HepG2 (cell line): ENCODE measurements at regions not wholly inside any gene's neighbourhood (a gene's known extent, or its start where the extent isn't known, plus 50 kb on each side); places are given as distances from the start of the nearest gene placed in this dataset.

Experiments
- ATAC-seq: fragments of 200-7000 bp; cut with Tn5 transposase; 3 replicates; pipeline ENCODE4 v1.9.1; 2020; ENCODE audit warnings: mild to moderate bottlenecking, moderate library complexity
- BruUV-seq: library from RNA; stranded (reverse); fragments of 400-500 nt; replicated peaks from 2 replicates; lab custom pipeline; 2021; lab: Mats Ljungman, UMichigan
- CTCF ChIA-PET: fragments of 300-600 bp; formaldehyde crosslinking; extraction: SDS; loops from one replicate; lab custom pipeline; 2021; ENCODE audit warnings: low total read pairs, inconsistent platforms, low intra/inter-chr PET ratio; lab: Yijun Ruan, JAX
- POLR2A ChIA-PET: fragments of 350-600 bp; sonication (Branson Sonifier 250); formaldehyde crosslinking; loops from one replicate; lab custom pipeline; 2020; ENCODE audit warnings: antibody characterized with exemption, inconsistent platforms; lab: Yijun Ruan, JAX
- DNase-seq: peaks from one replicate; pipeline ENCODE4 v3.0.0-alpha.2; 2015; ENCODE audit warnings: low spot score
- FAIRE-seq: peaks from 3 replicates; lab custom pipeline; 2011; peaks lifted over from hg19 to GRCh38; lab: Jason Lieb, UNC
- H2AFZ ChIP-seq: one replicate; pipeline ENCODE4 v1.6.1; 2011; ENCODE audit warnings: low read length, inconsistent platforms
- H3K27ac ChIP-seq: fragments of 300-600 bp; 3 replicates; pipeline ENCODE4 v1.8.0; 2011; ENCODE audit warnings: mixed run types, mild to moderate bottlenecking, mixed read lengths, low read length, inconsistent platforms; ENCODE audit not compliant: insufficient read depth; ENCODE audit errors: extremely low read length
- H3K27me3 ChIP-seq, 2 experiments: fragments of 200-600 bp in 1 of 2; 2 replicates in 1 of 2; 3 replicates in 1 of 2; pipeline versions ENCODE4 v1.6.0 to v1.8.0; 2011; ENCODE audit warnings: low read length in 2 of 2, mild to moderate bottlenecking in 2 of 2, moderate library complexity in 2 of 2, inconsistent platforms in 1 of 2; ENCODE audit not compliant: insufficient read depth in 2 of 2, control insufficient read depth in 1 of 2
- H3K36me3 ChIP-seq, 2 experiments: fragments of 200-600 bp in 1 of 2; replicated peaks in 1 of 2; 2 replicates in 1 of 2; 3 replicates in 1 of 2; pipeline versions ENCODE4 v1.5.1 to v1.8.0; 2011; ENCODE audit warnings: low read length in 2 of 2, inconsistent platforms in 1 of 2; ENCODE audit not compliant: insufficient read depth in 2 of 2, control insufficient read depth in 1 of 2
- H3K4me1 ChIP-seq: 2 replicates; pipeline ENCODE4 v1.5.1; 2012; ENCODE audit warnings: low read length, inconsistent platforms; ENCODE audit not compliant: insufficient read depth
- H3K4me2 ChIP-seq: 2 replicates; pipeline ENCODE4 v1.6.0; 2011; ENCODE audit warnings: low read depth, low read length, inconsistent platforms
- H3K4me3 ChIP-seq, 3 experiments: fragments of 200-600 bp in 1 of 3; sonication (generic), shearing (Covaris generic) in 1 of 3; replicated peaks in 1 of 3; 2 replicates each; pipeline ENCODE4 v1.5.1; 2011 to 2016; ENCODE audit warnings: low read length in 3 of 3, inconsistent platforms in 2 of 3, low read depth in 2 of 3, mild to moderate bottlenecking in 2 of 3, control low read depth in 1 of 3, mixed read lengths in 1 of 3; ENCODE audit not compliant: insufficient read depth in 1 of 3
- H3K79me2 ChIP-seq: one replicate; pipeline ENCODE4 v1.6.1; 2011; ENCODE audit warnings: low read length, inconsistent platforms; ENCODE audit not compliant: insufficient read depth
- H3K9ac ChIP-seq: 2 replicates; pipeline ENCODE4 v1.6.0; 2011; ENCODE audit warnings: mild to moderate bottlenecking, low read depth, low read length, inconsistent platforms; ENCODE audit not compliant: insufficient read depth
- H3K9me3 ChIP-seq: 2 replicates; pipeline ENCODE4 v1.5.1; 2012; ENCODE audit warnings: mild to moderate bottlenecking, low read length
- H4K20me1 ChIP-seq: 2 replicates; pipeline ENCODE4 v1.6.0; 2011; ENCODE audit warnings: inconsistent platforms, mild to moderate bottlenecking, low read length, moderate library complexity; ENCODE audit not compliant: insufficient read depth
- CEBPG ChIP-seq: IDR thresholded peaks from 2 replicates; pipeline ENCODE4 v1.6.1; 2016
- ELF1 ChIP-seq: sonication (generic); formaldehyde crosslinking; IDR thresholded peaks from 2 replicates; pipeline ENCODE4 v1.4.0; 2020; ENCODE audit warnings: missing genetic modification reagents
- HCFC1 ChIP-seq: fragments of 150-350 bp; IDR thresholded peaks from 2 replicates; pipeline ENCODE4 v1.6.1; 2014; ENCODE audit warnings: low read depth, low read length
- HOXA5 ChIP-seq: sonication (generic); formaldehyde crosslinking; IDR thresholded peaks from 2 replicates; pipeline ENCODE4 v1.4.0; 2020; ENCODE audit warnings: missing genetic modification reagents
- IKZF1 ChIP-seq: fragments of 450-650 bp; IDR thresholded peaks from 2 replicates; pipeline ENCODE4 v1.7.1; 2016
- ISX ChIP-seq: sonication (generic); formaldehyde crosslinking; conservative IDR thresholded peaks from 2 replicates; pipeline ENCODE4 v1.5.0; 2020; ENCODE audit warnings: missing genetic modification reagents
- MATR3 ChIP-seq: sonication (generic); formaldehyde crosslinking; IDR thresholded peaks from 2 replicates; pipeline ENCODE4 v1.4.0; 2020; ENCODE audit warnings: missing genetic modification reagents
- NFATC3 ChIP-seq: sonication (generic); formaldehyde crosslinking; IDR thresholded peaks from 2 replicates; pipeline ENCODE4 v1.5.1; 2020; ENCODE audit warnings: mild to moderate bottlenecking, missing genetic modification reagents
- RBAK ChIP-seq: sonication (generic); formaldehyde crosslinking; IDR thresholded peaks from 2 replicates; pipeline ENCODE4 v1.5.1; 2020; ENCODE audit warnings: mild to moderate bottlenecking, missing genetic modification reagents
- RFX5 ChIP-seq: IDR thresholded peaks from 2 replicates; pipeline ENCODE4 v1.6.1; 2011; ENCODE audit warnings: low read depth, low read length, improper control_type of control experiment
- SIX4 ChIP-seq: sonication (generic); formaldehyde crosslinking; IDR thresholded peaks from 2 replicates; pipeline ENCODE4 v1.4.0; 2020; ENCODE audit warnings: missing genetic modification reagents
- THRA ChIP-seq: sonication (generic); formaldehyde crosslinking; IDR thresholded peaks from 2 replicates; pipeline ENCODE4 v1.4.0; 2020; ENCODE audit warnings: missing genetic modification reagents, borderline replicate concordance
- ZNF260 ChIP-seq: sonication (generic); formaldehyde crosslinking; IDR thresholded peaks from 2 replicates; pipeline ENCODE4 v1.4.0; 2020; ENCODE audit warnings: missing genetic modification reagents, low read depth, mild to moderate bottlenecking, borderline replicate concordance
- ZNF605 ChIP-seq: sonication (generic); formaldehyde crosslinking; IDR thresholded peaks from 2 replicates; pipeline ENCODE4 v1.8.0; 2022; ENCODE audit warnings: mild to moderate bottlenecking, missing genetic modification reagents
- WGBS: methylation state at CpG from one replicate; pipeline ENCODE4 v1.1.6; 2017; ENCODE audit warnings: low lambda C conversion rate; 5-methylcytosine and 5-hydroxymethylcytosine counted together
- in situ Hi-C: cut with HindIII; loops from 2 replicates; pipeline ENCODE4 v1.10.0; 2017; ENCODE audit warnings: low pct_unique_long_range_greater_than_20kb; ENCODE audit not compliant: extremely low pct_ligation_motif_present
- intact Hi-C: fragments of 100-400 bp; cut with micrococcal nuclease; formaldehyde crosslinking; loops from one replicate; pipeline ENCODE4 v1.10.0; 2022; ENCODE audit not compliant: unreplicated experiment
- TF ChIP-seq, protein P1 (sequence below): sonication (generic); formaldehyde crosslinking; IDR thresholded peaks from 2 replicates; pipeline ENCODE4 v1.5.0; 2020; ENCODE audit warnings: mild to moderate bottlenecking, missing genetic modification reagents
- TF ChIP-seq, protein P2 (sequence below): sonication (generic); formaldehyde crosslinking; IDR thresholded peaks from 2 replicates; pipeline ENCODE4 v1.4.0; 2020; ENCODE audit warnings: missing genetic modification reagents

GRCh38 chr11:29679996-29680395 lies 336.8 kb downstream of the KCNA4 start:
- no peak for ATAC-seq
- H4K20me1 ChIP-seq = no peaks in the 10 kb centered on the region
- H3K79me2 ChIP-seq = no peaks in the 10 kb centered on the region
- no peaks in the 10 kb centered on the region for H3K27me3 ChIP-seq
- no peak for TF ChIP-seq ISX
- TF ChIP-seq ZNF260 (CRISPR knock-in tag) = no peak
- TF ChIP-seq, all 625 proteins: peak for 0
- CTCF ChIA-PET = no interaction called here
- Histone ChIP-seq H3K9ac (no peak overlapping the region), H3K4me1 (no peaks in the 10 kb centered on the region), H3K4me2 (no peak overlapping the region), H3K9me3 (peaks cover 87% of the 10 kb centered on the region), H3K27ac (no peak overlapping the region), H2AFZ (no peak overlapping the region), H3K36me3 (no peaks in the 10 kb centered on the region), H3K4me3 (no peak overlapping the region)
- intact Hi-C loops = no loop called here
- 0% methylated on average over 3 of the region's 3 CpGs for WGBS
- DNase-seq = no peak
- no TSS peak for BruUV-seq
- POLR2A ChIA-PET = no interaction called here
- in situ Hi-C loops = no loop called here
- FAIRE-seq = no peak

DNA sequence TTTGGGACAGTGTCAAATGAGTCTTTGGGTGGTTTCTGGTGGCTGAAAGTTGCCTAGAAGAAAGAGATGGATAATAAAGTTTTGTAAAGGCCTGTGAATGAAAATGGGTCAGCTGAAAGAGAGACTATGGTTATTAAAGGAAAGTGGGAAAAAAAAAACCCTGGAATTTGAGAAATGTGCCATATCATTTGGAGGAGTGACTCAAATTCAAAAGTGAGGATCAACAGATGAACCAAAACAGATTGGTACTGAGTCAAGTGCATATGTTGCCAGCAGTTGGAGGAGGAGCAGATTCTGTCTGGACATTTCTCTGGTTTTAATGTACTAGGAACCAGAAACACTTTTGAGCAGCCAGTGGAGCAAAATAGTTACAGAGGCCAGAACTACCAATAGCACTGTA lies 339.8 kb downstream of the KCNA4 start:
- FAIRE-seq = no peak
- TF ChIP-seq, protein P1, sequence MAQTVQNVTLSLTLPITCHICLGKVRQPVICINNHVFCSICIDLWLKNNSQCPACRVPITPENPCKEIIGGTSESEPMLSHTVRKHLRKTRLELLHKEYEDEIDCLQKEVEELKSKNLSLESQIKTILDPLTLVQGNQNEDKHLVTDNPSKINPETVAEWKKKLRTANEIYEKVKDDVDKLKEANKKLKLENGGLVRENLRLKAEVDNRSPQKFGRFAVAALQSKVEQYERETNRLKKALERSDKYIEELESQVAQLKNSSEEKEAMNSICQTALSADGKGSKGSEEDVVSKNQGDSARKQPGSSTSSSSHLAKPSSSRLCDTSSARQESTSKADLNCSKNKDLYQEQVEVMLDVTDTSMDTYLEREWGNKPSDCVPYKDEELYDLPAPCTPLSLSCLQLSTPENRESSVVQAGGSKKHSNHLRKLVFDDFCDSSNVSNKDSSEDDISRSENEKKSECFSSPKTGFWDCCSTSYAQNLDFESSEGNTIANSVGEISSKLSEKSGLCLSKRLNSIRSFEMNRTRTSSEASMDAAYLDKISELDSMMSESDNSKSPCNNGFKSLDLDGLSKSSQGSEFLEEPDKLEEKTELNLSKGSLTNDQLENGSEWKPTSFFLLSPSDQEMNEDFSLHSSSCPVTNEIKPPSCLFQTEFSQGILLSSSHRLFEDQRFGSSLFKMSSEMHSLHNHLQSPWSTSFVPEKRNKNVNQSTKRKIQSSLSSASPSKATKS (CRISPR knock-in tag) = no peak
- no peak for TF ChIP-seq IKZF1
- TF ChIP-seq CEBPG (CRISPR knock-in tag) = no peak
- no peak for TF ChIP-seq NFATC3 (CRISPR knock-in tag)
- TF ChIP-seq THRA (CRISPR knock-in tag) = no peak
- no peak for TF ChIP-seq ELF1 (CRISPR knock-in tag)
- no peak for TF ChIP-seq ZNF605 (CRISPR knock-in tag)
- TF ChIP-seq RFX5 = no peak
- TF ChIP-seq, protein P2, sequence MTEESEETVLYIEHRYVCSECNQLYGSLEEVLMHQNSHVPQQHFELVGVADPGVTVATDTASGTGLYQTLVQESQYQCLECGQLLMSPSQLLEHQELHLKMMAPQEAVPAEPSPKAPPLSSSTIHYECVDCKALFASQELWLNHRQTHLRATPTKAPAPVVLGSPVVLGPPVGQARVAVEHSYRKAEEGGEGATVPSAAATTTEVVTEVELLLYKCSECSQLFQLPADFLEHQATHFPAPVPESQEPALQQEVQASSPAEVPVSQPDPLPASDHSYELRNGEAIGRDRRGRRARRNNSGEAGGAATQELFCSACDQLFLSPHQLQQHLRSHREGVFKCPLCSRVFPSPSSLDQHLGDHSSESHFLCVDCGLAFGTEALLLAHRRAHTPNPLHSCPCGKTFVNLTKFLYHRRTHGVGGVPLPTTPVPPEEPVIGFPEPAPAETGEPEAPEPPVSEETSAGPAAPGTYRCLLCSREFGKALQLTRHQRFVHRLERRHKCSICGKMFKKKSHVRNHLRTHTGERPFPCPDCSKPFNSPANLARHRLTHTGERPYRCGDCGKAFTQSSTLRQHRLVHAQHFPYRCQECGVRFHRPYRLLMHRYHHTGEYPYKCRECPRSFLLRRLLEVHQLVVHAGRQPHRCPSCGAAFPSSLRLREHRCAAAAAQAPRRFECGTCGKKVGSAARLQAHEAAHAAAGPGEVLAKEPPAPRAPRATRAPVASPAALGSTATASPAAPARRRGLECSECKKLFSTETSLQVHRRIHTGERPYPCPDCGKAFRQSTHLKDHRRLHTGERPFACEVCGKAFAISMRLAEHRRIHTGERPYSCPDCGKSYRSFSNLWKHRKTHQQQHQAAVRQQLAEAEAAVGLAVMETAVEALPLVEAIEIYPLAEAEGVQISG = no peak
- no peak for TF ChIP-seq RBAK (CRISPR knock-in tag)
- TF ChIP-seq HOXA5 = no peak
- TF ChIP-seq SIX4 (CRISPR knock-in tag) = no peak
- TF ChIP-seq MATR3 (CRISPR knock-in tag) = no peak
- TF ChIP-seq HCFC1 = no peak

More for the DNA sequence above, 339.8 kb downstream of the KCNA4 start:
- ChIA-PET CTCF (no interaction called here), POLR2A (no interaction called here)
- intact Hi-C loops (no loop called here), in situ Hi-C loops (no loop called here)
- H3K4me2 ChIP-seq = no peak overlapping the region
- H3K9me3 ChIP-seq = peaks cover 88% of the 10 kb centered on the region
- no peak for ATAC-seq
- H4K20me1 ChIP-seq = no peaks in the 10 kb centered on the region
- no peak overlapping the region for H3K4me3 ChIP-seq
- H2AFZ ChIP-seq = no peak overlapping the region
- H3K36me3 ChIP-seq = no peaks in the 10 kb centered on the region
- H3K4me1 ChIP-seq = no peaks in the 10 kb centered on the region
- H3K27ac ChIP-seq = no peak overlapping the region
- DNase-seq = no peak
- no TSS peak for BruUV-seq
- H3K27me3 ChIP-seq = no peaks in the 10 kb centered on the region; a peak in 1 of 5 replicates
- H3K9ac ChIP-seq = no peak overlapping the region
- no peaks in the 10 kb centered on the region for H3K79me2 ChIP-seq
